GM10266 (cell line): ENCODE measurements at regions not wholly inside any gene's neighbourhood (a gene's known extent, or its start where the extent isn't known, plus 50 kb on each side); places are given as distances from the start of the nearest gene placed in this dataset.

ENCODE experiments used
- DNase-seq: peaks from one replicate; pipeline ENCODE4 v3.0.0; 2012; ENCODE audit errors: extremely low spot score
- TF ChIP-seq, protein P1 (sequence below): IDR thresholded peaks from 2 replicates; pipeline ENCODE4 v1.5.1; 2012; ENCODE audit warnings: mild to moderate bottlenecking, low read depth; ENCODE audit not compliant: control insufficient read depth, insufficient read depth; ENCODE audit errors: missing control alignments

DNA sequence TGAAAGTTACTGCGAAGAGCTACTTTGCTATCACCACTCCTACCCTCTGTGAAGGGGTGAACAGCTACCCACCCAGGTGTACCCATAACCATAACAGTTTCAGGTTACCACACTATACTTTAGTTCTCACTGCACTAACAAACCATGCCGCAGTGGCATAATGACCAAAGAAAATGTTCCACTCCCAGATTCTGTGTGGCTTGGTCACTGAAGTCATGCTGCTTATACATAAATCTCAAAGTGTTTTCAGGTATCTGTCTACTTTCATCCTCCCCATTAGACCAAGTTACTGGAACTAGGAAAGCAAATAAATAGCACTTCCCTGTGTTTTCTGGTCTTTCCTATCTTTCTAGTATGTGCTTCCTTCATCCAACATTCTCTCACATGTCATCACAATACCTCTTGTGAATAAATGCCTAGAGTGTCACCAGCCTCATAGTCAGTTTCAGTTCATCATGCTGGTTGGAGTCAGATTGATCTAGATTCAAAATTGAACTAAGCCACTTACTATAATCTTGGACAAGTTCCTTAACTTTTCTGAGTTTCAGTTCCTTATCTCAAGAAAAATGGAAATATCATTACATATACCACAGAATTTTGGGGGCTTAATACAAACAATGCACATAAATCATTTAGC lies 293.6 kb downstream of the FSIP2 start:
- DNase-seq: no peak
- TF ChIP-seq, protein P1, sequence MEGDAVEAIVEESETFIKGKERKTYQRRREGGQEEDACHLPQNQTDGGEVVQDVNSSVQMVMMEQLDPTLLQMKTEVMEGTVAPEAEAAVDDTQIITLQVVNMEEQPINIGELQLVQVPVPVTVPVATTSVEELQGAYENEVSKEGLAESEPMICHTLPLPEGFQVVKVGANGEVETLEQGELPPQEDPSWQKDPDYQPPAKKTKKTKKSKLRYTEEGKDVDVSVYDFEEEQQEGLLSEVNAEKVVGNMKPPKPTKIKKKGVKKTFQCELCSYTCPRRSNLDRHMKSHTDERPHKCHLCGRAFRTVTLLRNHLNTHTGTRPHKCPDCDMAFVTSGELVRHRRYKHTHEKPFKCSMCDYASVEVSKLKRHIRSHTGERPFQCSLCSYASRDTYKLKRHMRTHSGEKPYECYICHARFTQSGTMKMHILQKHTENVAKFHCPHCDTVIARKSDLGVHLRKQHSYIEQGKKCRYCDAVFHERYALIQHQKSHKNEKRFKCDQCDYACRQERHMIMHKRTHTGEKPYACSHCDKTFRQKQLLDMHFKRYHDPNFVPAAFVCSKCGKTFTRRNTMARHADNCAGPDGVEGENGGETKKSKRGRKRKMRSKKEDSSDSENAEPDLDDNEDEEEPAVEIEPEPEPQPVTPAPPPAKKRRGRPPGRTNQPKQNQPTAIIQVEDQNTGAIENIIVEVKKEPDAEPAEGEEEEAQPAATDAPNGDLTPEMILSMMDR: no peak

DNA sequence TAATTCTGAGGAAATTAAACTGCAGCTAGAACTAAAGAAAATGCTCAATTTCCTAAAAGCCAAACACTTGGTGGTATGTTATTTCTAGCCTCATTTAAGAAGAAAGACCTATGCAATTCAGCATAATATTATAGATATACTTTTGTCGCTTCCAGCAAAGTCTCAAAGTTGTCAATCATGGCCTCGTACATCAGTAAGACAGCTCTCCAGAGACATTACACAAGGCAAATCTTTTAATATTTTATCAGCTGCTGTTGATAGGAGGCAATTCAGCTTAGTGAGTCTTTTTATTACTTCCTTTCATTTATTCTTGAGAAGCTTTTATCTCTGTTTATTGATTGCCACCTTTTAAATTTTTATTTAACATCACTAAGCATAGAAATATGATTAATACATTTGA lies 294.3 kb downstream of the FSIP2 start:
- TF ChIP-seq, protein P1: no peak
- DNase-seq: no peak

DNA sequence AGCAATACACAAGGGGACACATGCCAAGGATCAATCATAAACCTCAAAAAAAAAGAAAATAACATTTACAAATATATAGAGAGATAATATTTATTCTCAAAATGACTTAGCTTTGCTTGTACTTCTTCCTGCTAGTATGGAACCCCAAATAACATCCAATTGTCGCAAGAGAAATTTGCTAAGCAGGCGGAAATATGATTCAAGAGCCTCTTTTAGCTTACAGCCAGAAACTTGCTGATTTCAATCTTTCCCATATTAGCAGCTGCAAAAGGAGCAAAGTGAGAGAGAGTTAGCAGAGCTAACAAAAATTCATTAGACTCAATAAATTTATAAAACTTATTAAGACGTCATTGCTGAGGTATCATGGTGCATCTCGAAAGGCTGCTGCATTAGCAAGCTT lies 294.9 kb downstream of the FSIP2 start:
- TF ChIP-seq, protein P1: no peak
- DNase-seq: no peak

DNA sequence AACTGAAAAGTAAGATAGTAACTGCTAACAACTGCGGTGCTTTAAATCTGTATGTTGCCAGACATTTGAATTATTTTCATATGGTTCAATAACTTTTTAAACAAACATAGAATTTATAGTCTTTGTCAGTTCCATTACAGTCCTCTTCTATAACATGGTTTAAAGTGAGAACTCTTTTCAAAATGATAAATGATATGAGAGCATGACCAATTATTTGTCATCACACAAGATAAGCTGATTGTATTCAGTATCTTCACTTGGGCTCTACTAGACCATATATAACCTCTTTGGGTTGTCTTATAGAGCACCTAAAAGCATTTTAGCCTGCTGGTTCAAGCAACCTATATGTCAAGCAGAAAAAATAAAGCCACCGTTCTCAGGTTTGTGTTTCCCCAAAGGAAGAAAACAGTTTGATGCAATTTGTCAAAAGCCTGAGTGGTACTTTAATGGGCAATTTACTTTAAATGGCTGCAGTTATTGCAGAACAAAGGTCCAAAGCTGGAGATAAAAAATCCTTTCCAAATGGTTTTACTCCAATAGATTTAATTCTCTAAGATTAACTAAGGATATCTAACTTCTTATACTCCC lies 298.4 kb downstream of the FSIP2 start:
- TF ChIP-seq, protein P1: no peak
- no peak for DNase-seq

DNA sequence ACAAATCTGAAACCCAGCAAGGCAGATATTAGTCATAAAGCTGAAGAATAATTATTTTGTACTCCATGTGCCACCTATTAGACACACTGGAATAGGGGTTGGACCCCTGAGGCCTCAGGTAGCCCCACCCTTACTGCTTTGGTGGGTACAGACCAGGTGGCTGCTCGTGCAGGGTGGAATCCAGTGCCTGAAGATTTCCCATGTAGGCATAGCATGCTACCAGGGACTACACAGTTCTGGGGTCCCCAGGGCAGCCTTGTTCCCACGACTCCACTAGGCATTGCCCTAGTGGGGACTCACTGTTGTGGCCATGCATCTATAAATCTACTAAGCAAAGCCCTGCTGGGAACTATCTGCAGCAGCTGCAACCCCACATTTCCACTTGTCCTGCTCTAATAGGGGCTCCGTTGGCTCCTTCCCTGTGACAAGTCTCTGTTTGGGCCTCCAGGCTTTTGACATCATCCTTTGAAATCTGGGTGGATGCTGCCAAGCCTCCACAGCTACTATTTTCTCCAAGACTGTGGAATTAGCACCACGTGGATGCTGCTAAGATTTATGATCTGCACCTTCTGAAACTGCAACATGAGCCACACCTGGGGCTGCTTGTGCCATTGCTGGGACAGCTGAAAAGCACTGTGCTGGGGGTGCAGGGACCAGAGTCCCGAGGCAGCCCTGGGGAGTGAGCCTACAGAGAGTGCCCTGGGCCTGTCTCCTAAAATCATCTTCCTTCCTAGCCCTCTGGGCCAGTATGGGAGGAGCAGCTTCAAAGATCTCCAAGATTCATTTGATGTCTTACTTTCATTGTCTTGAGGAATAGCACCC lies 303.8 kb downstream of the FSIP2 start:
- DNase-seq: no peak
- TF ChIP-seq, protein P1: no peak

DNA sequence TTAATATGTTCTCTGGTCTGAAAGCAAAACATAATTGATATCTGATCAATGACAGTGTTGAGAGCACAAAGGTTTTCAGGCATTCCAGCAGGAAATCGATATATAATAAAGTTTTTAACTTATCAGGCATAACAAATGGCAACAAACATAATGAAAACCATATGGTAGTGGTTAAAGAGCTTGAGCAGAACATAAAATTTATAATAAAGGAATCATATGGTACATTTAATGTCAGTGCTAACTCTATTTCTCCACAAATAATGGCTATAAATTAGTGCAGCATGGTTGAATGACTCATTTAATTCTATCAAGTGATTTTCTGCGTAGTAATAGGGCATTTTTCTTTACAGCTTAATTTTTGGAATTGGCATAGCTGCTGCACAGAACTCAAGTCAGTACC lies 306.2 kb downstream of the FSIP2 start:
- no peak for DNase-seq
- TF ChIP-seq, protein P1: no peak

DNA sequence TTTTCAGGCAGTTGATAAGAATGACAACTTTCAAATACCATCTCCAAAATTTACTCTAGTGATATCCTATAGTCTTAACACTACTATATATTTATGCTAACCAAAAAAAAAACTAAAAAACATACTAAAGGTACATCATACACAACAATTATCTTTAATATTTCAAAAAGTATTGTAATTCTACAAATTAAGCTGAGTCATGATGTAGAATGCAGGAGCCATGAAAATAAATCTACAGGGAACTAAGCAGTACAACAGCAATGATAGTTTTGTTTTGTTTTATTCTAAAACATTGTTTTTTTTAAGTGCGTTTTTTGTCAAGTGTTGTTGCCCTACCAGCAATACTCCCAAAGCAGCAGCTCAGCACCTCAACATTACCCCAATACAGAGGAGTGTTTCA lies 314.3 kb downstream of the FSIP2 start:
- no peak for DNase-seq
- TF ChIP-seq, protein P1: no peak
